Adrenal gland (tissue), 9 donors: ENCODE measurements at regions not wholly inside any gene's neighbourhood (a gene's known extent, or its start where the extent isn't known, plus 50 kb on each side); places are given as distances from the start of the nearest gene placed in this dataset.

ENCODE experiments used
- DNase-seq, 7 donors: peaks; one replicate each; pipeline ENCODE4 v3.0.0-alpha.2; 2019 to 2020
- H3K27ac ChIP-seq, 5 donors: fragments of 200-600 bp; sonication (generic) in 4 of 5; 1 replicate in 3 of 5; 2 replicates in 2 of 5; pipeline versions ENCODE4 v1.5.1 to v1.8.0; 2016 to 2020; ENCODE audit warnings: mild to moderate bottlenecking in 1 of 5
- H3K27me3 ChIP-seq: fragments of 200-600 bp; 2 replicates; pipeline ENCODE4 v1.8.0; 2021
- H3K36me3 ChIP-seq, 2 donors: fragments of 200-600 bp; replicated peaks in 1 of 2; 1 replicate in 1 of 2; 2 replicates in 1 of 2; pipeline versions ENCODE4 v1.5.1 to v1.8.0; 2018 to 2022
- H3K4me1 ChIP-seq, 2 donors: fragments of 200-600 bp; replicated peaks in 1 of 2; 1 replicate in 1 of 2; 2 replicates in 1 of 2; pipeline versions ENCODE4 v1.5.1 to v1.8.0; 2018 to 2021
- H3K4me3 ChIP-seq, 4 donors: fragments of 200-600 bp; sonication (generic) in 3 of 4; one replicate each; pipeline ENCODE4 v1.5.1; 2016 to 2018
- H3K9me3 ChIP-seq, 3 donors: fragments of 200-600 bp; sonication (generic) in 1 of 3; replicated peaks in 1 of 3; 1 replicate in 2 of 3; 2 replicates in 1 of 3; pipeline versions ENCODE4 v1.5.1 to v1.8.0; 2016 to 2021
- POLR2A ChIP-seq, 2 donors: fragments of 450-650 bp; IDR thresholded peaks; one replicate each; pipeline ENCODE4 v1.6.1; 2017; ENCODE audit warnings: antibody characterized with exemption in 2 of 2, mild to moderate bottlenecking in 2 of 2, moderate library complexity in 1 of 2
- WGBS, 4 donors: extraction: QIAGEN DNeasy Blood & Tissue Kit in 2 of 4; methylation state at CpG; one replicate each; pipeline versions ENCODE4 v1.1.5 to v1.1.7; 2013 to 2017; 5-methylcytosine and 5-hydroxymethylcytosine counted together
- intact Hi-C, 2 donors: fragments of 100-400 bp; cut with DNase I; formaldehyde crosslinking; loops; one replicate each; pipeline versions ENCODE4 v1.14.1 to v1.15.0; 2022 to 2023
- TF ChIP-seq, protein P1 (sequence below), 6 experiments: fragments of 450-650 bp in 4 of 6; fragments of 200-600 bp in 2 of 6; sonication (generic) in 1 of 6; IDR thresholded peaks; 1 replicate in 5 of 6; 2 replicates in 1 of 6; pipeline versions ENCODE4 v1.5.1 to v1.8.0; 2016 to 2021; ENCODE audit warnings: antibody characterized with exemption in 6 of 6, mild to moderate bottlenecking in 2 of 6, moderate library complexity in 1 of 6
- donor health status: healthy with polysubstance abuse.
- donor health status: Bipolar disorder and iron deficiency.
- donor health status: DM: yes; HTN: yes; CAD: no.
- donor health status: DM: no; HTN: no; CAD: no.
- donor health status: DM: no; HTN: no; CAD: no.

DNA sequence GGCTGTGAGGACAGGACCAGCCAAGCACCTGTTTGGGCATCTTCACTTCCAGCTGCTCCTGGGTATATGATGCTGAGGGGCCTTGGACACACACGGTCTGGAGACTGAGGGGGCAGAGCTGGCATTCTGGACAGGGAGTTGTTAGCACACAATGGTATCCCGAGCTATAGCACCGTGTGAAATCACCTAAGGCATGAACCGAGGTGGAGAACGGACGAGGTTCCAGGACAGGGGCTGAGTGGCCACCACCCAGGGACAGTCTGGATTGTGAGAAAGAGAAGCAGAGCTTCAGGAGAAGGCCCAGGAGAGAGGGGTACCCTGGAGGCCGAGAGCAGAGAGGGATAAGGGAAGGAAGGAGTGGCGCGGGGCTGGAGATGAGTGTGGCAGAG is 571.8 kb downstream of the TCERG1L start:
- TF ChIP-seq, protein P1, sequence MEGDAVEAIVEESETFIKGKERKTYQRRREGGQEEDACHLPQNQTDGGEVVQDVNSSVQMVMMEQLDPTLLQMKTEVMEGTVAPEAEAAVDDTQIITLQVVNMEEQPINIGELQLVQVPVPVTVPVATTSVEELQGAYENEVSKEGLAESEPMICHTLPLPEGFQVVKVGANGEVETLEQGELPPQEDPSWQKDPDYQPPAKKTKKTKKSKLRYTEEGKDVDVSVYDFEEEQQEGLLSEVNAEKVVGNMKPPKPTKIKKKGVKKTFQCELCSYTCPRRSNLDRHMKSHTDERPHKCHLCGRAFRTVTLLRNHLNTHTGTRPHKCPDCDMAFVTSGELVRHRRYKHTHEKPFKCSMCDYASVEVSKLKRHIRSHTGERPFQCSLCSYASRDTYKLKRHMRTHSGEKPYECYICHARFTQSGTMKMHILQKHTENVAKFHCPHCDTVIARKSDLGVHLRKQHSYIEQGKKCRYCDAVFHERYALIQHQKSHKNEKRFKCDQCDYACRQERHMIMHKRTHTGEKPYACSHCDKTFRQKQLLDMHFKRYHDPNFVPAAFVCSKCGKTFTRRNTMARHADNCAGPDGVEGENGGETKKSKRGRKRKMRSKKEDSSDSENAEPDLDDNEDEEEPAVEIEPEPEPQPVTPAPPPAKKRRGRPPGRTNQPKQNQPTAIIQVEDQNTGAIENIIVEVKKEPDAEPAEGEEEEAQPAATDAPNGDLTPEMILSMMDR (IDR thresholded peaks at IDR 0.05): no peak
- TF ChIP-seq POLR2A (IDR thresholded peaks at IDR 0.05): no peak
- H3K4me3 ChIP-seq: no peak overlapping the region
- WGBS, 4 donors: 67 to 81% (median 77%) methylated on average over 9 of the region's 9 CpGs
- H3K27ac ChIP-seq: no peak overlapping the region
- H3K4me1 ChIP-seq: no peaks in the 10 kb centered on the region
- no peaks in the 10 kb centered on the region for H3K36me3 ChIP-seq
- H3K27me3 ChIP-seq: no peaks in the 10 kb centered on the region
- DNase-seq: no peak
- intact Hi-C loops: no loop called here
- H3K9me3 ChIP-seq: no peaks in the 10 kb centered on the region

DNA sequence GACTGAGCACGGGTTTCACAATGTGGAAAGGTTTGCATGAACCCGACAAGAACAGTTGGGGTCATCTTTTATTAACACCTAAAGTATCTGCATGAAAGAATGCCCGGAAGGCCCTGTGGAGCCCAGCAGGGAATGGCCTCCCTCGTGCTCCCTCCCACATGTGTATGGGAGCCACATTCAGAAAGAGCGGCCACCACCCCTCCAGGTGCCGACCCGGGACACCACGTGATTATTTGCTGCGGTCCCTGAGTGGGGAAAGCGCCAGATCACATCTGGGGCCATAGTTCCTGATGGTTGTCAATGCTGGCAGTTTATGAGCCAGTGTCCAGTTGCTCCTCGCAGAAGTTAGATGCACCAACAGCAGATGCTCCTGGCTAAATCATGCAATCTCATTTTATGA is 571.4 kb downstream of the TCERG1L start:
- Histone ChIP-seq H3K4me3 (no peak overlapping the region), H3K9me3 (no peaks in the 10 kb centered on the region), H3K27me3 (no peaks in the 10 kb centered on the region), H3K4me1 (no peaks in the 10 kb centered on the region), H3K27ac (no peak overlapping the region), H3K36me3 (no peaks in the 10 kb centered on the region)
- TF ChIP-seq, protein P1 (IDR thresholded peaks at IDR 0.05): no peak
- no peak for TF ChIP-seq POLR2A (IDR thresholded peaks at IDR 0.05)
- no peak for DNase-seq
- 79 to 84% (median 81%) methylated on average over 9 to 11 of the region's 11 CpGs for WGBS, 4 donors
- intact Hi-C loops: no loop called here

DNA sequence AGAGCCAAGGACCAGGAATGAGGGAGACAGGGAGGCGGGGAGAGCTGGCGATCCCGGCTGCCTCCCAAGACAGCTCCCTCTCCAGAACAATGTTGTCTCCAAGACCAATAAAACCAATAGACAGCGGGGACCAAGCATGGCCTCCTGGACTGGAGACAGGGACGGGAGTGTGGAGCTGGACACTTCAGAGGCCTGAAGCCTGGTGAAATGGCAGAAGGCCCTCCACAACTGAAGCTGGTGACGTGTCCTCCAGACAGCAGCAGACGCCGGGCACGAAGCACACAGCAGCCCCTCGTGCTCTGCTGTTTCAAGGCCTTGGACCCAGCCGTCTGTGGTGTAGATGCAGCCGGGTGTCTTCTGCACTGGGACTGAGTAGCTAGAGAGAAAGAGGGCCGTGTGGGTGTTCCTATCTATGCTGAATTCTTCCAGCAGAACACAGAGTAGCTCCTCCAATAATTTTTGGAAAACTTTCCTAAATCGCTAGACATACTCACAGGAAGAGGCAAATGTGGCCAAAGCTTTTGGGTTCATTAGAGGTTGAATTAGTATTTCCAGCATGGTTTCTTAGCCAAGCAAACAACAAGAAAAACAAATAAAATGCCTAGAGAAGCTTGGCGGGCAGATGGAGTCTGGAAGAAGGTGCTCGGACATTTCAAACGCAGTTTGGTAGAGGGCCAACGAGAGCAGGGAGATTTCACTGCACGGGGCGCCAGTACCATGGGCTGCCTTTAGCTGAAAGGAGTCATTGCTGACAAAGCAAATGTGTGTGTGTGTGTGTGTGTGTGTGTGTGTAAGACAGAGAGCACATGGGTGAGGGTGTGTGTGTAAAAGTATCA is 570.4 kb downstream of the TCERG1L start:
- H3K4me3 ChIP-seq: no peak overlapping the region
- intact Hi-C loops: no loop called here
- no peaks in the 10 kb centered on the region for H3K36me3 ChIP-seq
- no peak overlapping the region for H3K27ac ChIP-seq
- H3K4me1 ChIP-seq: no peaks in the 10 kb centered on the region
- WGBS, 4 donors: 55 to 63% (median 59%) methylated on average over 16 to 20 of the region's 20 CpGs
- DNase-seq: peak in 1 of 7 donors; percentile 35
- TF ChIP-seq, protein P1 (IDR thresholded peaks at IDR 0.05): no peak
- TF ChIP-seq POLR2A (IDR thresholded peaks at IDR 0.05): no peak
- no peaks in the 10 kb centered on the region for H3K27me3 ChIP-seq
- no peaks in the 10 kb centered on the region for H3K9me3 ChIP-seq

DNA sequence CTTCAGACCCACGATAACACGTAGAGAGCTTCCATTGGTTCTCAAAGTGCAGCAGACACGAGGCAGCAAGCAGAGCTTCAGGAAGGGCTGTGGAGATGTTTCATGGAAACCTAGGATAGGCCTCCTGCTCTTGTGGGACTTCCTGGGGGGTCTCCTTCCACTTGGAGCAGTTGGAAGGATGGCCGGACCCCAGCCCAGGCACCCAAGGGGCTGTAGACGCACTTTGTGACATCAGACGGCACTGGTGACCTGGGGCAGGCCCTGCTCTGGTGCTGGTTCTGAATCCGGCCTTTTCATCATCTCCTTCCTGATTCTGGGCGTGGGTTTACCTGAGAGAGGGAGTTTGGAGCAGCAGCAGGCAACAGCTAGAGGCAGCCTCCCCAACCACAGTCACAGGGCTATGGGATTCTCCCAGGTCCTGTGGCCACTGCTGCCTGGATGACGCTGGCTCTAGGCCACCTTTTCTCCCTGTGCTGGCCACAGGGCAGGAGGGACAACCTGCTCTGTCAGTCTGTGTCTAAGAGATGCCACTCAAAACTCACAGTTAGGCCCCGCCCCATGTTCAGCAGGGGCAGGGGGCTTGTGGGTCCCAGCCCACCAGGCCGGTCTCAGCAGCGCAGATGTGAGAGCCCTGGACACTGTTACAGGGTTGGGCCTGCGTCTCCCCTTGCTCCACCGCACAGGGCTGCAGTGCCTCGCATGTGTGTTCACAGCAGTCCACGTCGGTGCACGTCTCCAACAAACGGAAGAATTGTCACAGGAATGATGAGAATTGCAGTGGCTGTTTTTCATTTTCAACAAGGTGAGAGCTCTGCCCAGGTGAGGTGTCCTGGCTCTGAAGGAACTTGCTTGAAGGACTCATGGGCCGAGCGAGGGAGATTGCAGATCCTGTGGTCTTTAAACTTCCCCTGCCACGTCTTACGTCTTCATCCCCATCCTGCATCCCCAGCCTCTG is 569.3 kb downstream of the TCERG1L start:
- no peaks in the 10 kb centered on the region for H3K36me3 ChIP-seq
- no peak overlapping the region for H3K4me3 ChIP-seq
- H3K4me1 ChIP-seq: no peaks in the 10 kb centered on the region
- H3K27me3 ChIP-seq: no peaks in the 10 kb centered on the region
- 82 to 85% (median 83%) methylated on average over 15 to 23 of the region's 23 CpGs for WGBS, 4 donors
- DNase-seq: peak in 1 of 7 donors; percentile 31
- intact Hi-C loops: no loop called here
- no peak overlapping the region for H3K27ac ChIP-seq
- TF ChIP-seq, protein P1 (IDR thresholded peaks at IDR 0.05): no peak
- no peak for TF ChIP-seq POLR2A (IDR thresholded peaks at IDR 0.05)
- H3K9me3 ChIP-seq: no peaks in the 10 kb centered on the region
